ENCODE measurements at regions not wholly inside any gene's neighbourhood (a gene's known extent, or its start where the extent isn't known, plus 50 kb on each side); places are given as distances from the start of the nearest gene placed in this dataset.

DNA sequence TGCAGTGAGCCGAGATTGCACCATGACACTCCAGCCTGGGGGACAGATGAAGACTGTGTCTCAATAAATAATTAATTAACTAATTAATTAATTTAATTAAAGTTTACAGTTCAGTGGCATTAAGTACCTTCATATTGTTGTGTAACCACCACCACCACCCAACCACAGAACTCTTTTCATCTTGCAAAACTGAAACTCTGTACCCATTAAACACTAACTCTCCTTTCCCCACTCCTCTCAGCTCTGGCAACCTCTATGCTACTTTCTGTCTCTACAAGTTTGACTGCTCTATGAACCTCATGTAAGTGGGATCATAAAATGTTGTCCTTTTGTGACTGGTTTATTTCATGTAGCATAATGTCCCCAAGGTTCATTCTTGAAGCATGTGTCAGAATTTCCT, 259.3 kb upstream of the MDFIC2 start:
- TF ChIP-seq, protein P1, sequence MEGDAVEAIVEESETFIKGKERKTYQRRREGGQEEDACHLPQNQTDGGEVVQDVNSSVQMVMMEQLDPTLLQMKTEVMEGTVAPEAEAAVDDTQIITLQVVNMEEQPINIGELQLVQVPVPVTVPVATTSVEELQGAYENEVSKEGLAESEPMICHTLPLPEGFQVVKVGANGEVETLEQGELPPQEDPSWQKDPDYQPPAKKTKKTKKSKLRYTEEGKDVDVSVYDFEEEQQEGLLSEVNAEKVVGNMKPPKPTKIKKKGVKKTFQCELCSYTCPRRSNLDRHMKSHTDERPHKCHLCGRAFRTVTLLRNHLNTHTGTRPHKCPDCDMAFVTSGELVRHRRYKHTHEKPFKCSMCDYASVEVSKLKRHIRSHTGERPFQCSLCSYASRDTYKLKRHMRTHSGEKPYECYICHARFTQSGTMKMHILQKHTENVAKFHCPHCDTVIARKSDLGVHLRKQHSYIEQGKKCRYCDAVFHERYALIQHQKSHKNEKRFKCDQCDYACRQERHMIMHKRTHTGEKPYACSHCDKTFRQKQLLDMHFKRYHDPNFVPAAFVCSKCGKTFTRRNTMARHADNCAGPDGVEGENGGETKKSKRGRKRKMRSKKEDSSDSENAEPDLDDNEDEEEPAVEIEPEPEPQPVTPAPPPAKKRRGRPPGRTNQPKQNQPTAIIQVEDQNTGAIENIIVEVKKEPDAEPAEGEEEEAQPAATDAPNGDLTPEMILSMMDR (IDR thresholded peaks at IDR 0.05; ENCODE audit: low read depth, low read length, missing control alignments): no peak
- Histone ChIP-seq H3K36me3 (replicated peaks) (no peaks in the 10 kb centered on the region), H3K27ac (no peak overlapping the region), H3K4me3 (ENCODE audit: low read depth, low read length) (no peak overlapping the region), H3K27me3 (replicated peaks) (no peaks in the 10 kb centered on the region)
- in situ Hi-C loops (cut with HindIII; ENCODE audit: low pct_ligation_motif_present, low sequenced_read_pairs): no loop called here
- DNase-seq: no peak

DNA sequence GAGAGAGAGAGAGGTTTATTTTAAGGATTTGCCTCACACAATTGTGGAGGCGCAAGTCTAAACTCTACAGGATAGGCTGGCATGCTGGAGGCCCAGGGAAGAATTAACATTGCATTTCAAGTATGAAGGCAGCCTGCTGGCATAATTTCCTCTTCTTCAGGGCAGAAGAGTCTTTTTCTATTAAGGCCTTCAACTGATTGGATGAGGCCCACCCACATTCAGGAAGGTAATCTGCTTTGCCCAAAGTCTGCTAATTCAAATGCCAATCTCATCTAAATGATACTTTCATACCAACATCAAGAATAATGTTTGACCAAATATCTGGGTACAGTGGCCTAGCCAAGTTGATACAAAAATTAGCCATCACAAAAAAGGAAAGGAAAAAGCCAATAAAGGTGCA, 258.1 kb upstream of the MDFIC2 start:
- DNase-seq: no peak
- H3K27me3 ChIP-seq (replicated peaks): no peaks in the 10 kb centered on the region
- no peaks in the 10 kb centered on the region for H3K36me3 ChIP-seq (replicated peaks)
- no peak overlapping the region for H3K27ac ChIP-seq
- in situ Hi-C loops (cut with HindIII; ENCODE audit: low pct_ligation_motif_present, low sequenced_read_pairs): no loop called here
- TF ChIP-seq, protein P1 (IDR thresholded peaks at IDR 0.05; ENCODE audit: low read depth, low read length, missing control alignments): no peak
- H3K4me3 ChIP-seq (ENCODE audit: low read depth, low read length): no peak overlapping the region

DNA sequence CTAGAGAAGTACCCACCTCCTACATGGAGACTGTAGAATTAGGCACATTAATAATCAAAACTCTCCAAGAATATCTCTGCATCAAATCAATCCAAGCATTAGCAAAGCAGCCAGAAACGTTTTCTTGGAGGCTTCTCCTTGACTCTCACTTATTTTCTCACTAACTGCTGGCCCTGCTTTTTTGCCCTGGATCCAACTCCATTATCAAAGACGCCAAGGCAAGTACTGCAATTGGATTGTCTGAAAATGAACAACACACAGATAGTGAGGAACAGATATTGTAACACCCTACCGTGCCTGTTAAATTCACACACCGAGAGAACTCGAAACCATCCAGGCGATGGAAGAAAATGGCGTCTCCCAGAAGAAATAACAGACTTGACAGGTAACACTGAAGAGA, 256.2 kb upstream of the MDFIC2 start:
- H3K27ac ChIP-seq: no peak overlapping the region
- no peaks in the 10 kb centered on the region for H3K27me3 ChIP-seq (replicated peaks)
- H3K36me3 ChIP-seq (replicated peaks): no peaks in the 10 kb centered on the region
- in situ Hi-C loops (cut with HindIII; ENCODE audit: low pct_ligation_motif_present, low sequenced_read_pairs): no loop called here
- TF ChIP-seq, protein P1 (IDR thresholded peaks at IDR 0.05; ENCODE audit: low read depth, low read length, missing control alignments): no peak
- no peak for DNase-seq
- H3K4me3 ChIP-seq (ENCODE audit: low read depth, low read length): no peak overlapping the region

DNA sequence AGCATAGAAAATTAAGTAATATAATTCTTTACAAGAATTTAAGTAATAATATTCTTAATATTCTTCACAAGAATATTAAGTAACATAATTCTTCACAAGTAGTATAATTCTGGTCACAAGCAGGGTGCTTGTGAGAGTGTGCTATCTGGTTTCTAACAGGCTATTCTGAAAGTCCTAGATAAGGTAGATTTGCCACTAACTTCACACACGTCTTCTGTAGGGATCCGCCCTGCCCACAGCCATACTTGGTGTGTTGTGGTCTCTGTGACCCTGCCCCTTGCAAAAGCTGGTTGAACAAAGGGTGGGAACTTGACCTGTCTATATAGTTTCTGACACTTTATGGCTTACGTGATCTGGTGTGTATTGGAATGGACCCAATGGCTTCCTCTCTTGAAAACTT, 253.4 kb upstream of the MDFIC2 start:
- TF ChIP-seq, protein P1 (IDR thresholded peaks at IDR 0.05; ENCODE audit: low read depth, low read length, missing control alignments): no peak
- H3K36me3 ChIP-seq (replicated peaks): no peaks in the 10 kb centered on the region
- in situ Hi-C loops (cut with HindIII; ENCODE audit: low pct_ligation_motif_present, low sequenced_read_pairs): no loop called here
- no peak for DNase-seq
- H3K4me3 ChIP-seq (ENCODE audit: low read depth, low read length): no peak overlapping the region
- no peaks in the 10 kb centered on the region for H3K27me3 ChIP-seq (replicated peaks)
- no peak overlapping the region for H3K27ac ChIP-seq

DNA sequence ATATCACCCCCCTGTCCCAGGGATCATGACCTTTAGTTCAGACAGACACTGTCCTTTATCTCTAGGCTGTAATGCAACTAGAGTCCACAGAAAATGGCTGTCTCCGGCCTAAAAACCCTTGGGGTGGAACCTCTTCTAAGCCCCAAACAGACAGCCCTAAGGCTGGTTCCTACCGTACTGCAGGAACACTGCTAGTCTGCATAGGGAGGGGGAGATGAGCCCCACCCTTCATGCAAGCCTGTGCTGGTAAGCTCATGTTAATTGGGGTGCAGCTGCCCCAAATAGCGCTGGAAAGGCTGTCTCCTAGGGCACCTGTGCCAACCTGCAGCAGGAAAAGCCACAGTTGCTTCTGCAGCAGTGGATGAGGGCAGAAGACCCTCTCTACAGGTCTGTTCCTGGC, 252.1 kb upstream of the MDFIC2 start:
- Histone ChIP-seq H3K36me3 (replicated peaks) (no peaks in the 10 kb centered on the region), H3K27me3 (replicated peaks) (no peaks in the 10 kb centered on the region), H3K4me3 (ENCODE audit: low read depth, low read length) (no peak overlapping the region), H3K27ac (no peak overlapping the region)
- TF ChIP-seq, protein P1 (IDR thresholded peaks at IDR 0.05; ENCODE audit: low read depth, low read length, missing control alignments): no peak
- DNase-seq: no peak
- in situ Hi-C loops (cut with HindIII; ENCODE audit: low pct_ligation_motif_present, low sequenced_read_pairs): no loop called here

DNA sequence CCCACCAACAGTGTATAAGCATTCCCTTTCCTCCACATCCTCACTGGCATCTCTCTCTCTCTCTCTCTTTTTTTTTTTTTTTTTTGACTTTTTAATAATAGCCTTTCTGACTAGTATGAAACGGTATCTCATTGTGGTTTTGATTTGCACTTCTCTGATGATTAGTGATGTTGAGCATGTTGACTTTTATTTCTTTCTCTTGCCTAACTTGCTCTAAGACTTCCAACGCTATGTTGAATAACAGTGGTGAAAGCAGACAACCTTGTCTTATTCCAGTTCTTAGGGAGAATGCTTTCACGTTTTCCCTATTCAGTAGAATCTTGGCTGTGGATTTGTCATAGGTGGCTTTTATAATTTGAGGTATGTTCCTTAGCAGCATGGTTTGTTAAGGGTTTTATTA, 249.4 kb upstream of the MDFIC2 start:
- no peak for DNase-seq
- Histone ChIP-seq H3K27me3 (replicated peaks) (no peaks in the 10 kb centered on the region), H3K4me3 (ENCODE audit: low read depth, low read length) (no peak overlapping the region), H3K27ac (no peak overlapping the region), H3K36me3 (replicated peaks) (no peaks in the 10 kb centered on the region)
- TF ChIP-seq, protein P1 (IDR thresholded peaks at IDR 0.05; ENCODE audit: low read depth, low read length, missing control alignments): no peak
- in situ Hi-C loops (cut with HindIII; ENCODE audit: low pct_ligation_motif_present, low sequenced_read_pairs): no loop called here

Measured in brain microvascular endothelial cell (primary cell).